ENCODE measurements at regions not wholly inside any gene's neighbourhood (a gene's known extent, or its start where the extent isn't known, plus 50 kb on each side); places are given as distances from the start of the nearest gene placed in this dataset.
"Not testable (repeated sequence)": the region's sequence is repeated elsewhere in the genome, so short reads cannot be mapped to it uniquely, and the experiment has no call there.

DNA sequence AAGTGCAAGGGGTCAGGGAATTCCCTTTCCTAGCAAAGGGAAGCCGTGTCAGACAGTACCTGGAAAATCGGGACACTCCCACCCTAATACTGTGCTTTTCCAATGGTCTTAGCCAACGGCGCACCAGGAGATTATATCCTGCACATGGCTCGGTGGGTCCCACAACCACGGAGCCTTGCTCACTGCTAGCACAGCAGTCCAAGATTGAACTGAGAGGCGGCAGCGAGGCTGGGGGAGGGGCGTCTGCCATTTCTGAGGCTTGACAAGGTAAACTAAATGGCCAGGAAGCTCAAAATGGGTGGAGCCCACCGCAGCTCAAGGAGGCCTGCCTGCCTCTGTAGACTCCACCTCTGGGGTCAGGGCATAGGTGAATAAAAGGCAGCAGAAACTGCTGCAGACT, 76.5 kb upstream of the LINC00632 start:
- H3K9me3 Mint-ChIP-seq (ENCODE audit: unreplicated experiment); H3K27ac Mint-ChIP-seq (ENCODE audit: unreplicated experiment); H3K27ac ChIP-seq (ENCODE audit: low read depth, low read length); H3K27me3 ChIP-seq (ENCODE audit: insufficient read depth, low read length); FAIRE-seq; H2AFZ ChIP-seq (ENCODE audit: low read depth, low read length); H3K36me3 ChIP-seq (ENCODE audit: insufficient read depth, low read length); DNase-seq (ENCODE audit: low read depth); H3K9me3 ChIP-seq (ENCODE audit: insufficient read depth, low read depth, low read length); H3K4me3 ChIP-seq (ENCODE audit: insufficient read depth, low read depth, low read length); H3K4me1 ChIP-seq (ENCODE audit: insufficient read depth, low read length); H3K9ac ChIP-seq (ENCODE audit: low read length); H3K4me2 ChIP-seq (ENCODE audit: low read length); H4K20me1 ChIP-seq (ENCODE audit: insufficient read depth, low read length); H3K4me3 Mint-ChIP-seq (ENCODE audit: unreplicated experiment); H3K79me2 ChIP-seq (ENCODE audit: insufficient read depth, low read length); H3K4me1 Mint-ChIP-seq (ENCODE audit: low read depth, unreplicated experiment); H3K36me3 Mint-ChIP-seq (ENCODE audit: low read depth, unreplicated experiment); H3K27me3 Mint-ChIP-seq (ENCODE audit: low read depth, unreplicated experiment): not testable (repeated sequence)

DNA sequence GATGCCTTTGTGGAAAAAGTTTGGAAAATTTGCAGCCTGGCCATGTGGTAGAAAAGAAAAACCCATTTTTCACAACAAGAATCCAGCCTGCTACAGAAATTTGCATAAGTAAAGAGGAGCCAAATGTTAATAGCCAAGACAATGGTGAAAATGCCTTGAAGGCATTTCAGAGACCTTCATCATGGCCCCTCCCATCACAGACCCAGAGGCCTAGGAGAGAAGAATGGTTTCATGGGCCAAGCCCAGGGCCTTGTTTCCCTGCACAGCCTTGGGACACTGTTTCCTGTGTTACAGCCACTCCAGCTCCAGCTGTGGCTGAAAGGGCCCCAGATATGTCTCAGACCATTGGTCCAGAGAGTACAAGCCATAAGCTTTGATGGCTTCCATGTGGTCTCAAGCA, 101.4 kb upstream of the LINC00632 start:
- H3K9me3 ChIP-seq (ENCODE audit: insufficient read depth, low read depth, low read length) = no peaks in the 10 kb centered on the region
- H3K4me1 Mint-ChIP-seq (ENCODE audit: low read depth, unreplicated experiment) = no peaks in the 10 kb centered on the region
- no peak for TF ChIP-seq EZH2 (IDR thresholded peaks at IDR 0.05; ENCODE audit: insufficient read depth, low read length)
- TF ChIP-seq, protein P1, sequence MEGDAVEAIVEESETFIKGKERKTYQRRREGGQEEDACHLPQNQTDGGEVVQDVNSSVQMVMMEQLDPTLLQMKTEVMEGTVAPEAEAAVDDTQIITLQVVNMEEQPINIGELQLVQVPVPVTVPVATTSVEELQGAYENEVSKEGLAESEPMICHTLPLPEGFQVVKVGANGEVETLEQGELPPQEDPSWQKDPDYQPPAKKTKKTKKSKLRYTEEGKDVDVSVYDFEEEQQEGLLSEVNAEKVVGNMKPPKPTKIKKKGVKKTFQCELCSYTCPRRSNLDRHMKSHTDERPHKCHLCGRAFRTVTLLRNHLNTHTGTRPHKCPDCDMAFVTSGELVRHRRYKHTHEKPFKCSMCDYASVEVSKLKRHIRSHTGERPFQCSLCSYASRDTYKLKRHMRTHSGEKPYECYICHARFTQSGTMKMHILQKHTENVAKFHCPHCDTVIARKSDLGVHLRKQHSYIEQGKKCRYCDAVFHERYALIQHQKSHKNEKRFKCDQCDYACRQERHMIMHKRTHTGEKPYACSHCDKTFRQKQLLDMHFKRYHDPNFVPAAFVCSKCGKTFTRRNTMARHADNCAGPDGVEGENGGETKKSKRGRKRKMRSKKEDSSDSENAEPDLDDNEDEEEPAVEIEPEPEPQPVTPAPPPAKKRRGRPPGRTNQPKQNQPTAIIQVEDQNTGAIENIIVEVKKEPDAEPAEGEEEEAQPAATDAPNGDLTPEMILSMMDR (IDR thresholded peaks at IDR 0.05; ENCODE audit: insufficient read depth, low read depth, low read length) = no peak
- no peak overlapping the region for H3K4me2 ChIP-seq (ENCODE audit: low read length)
- H3K36me3 Mint-ChIP-seq (ENCODE audit: low read depth, unreplicated experiment) = no peaks in the 10 kb centered on the region
- no peaks in the 10 kb centered on the region for H3K36me3 ChIP-seq (ENCODE audit: insufficient read depth, low read length)
- DNase-seq (ENCODE audit: low read depth) = no peak
- H3K9me3 Mint-ChIP-seq (ENCODE audit: unreplicated experiment) = no peaks in the 10 kb centered on the region
- no peak overlapping the region for H3K27ac Mint-ChIP-seq (ENCODE audit: unreplicated experiment)
- H3K27ac ChIP-seq (ENCODE audit: low read depth, low read length) = no peak overlapping the region
- no peaks in the 10 kb centered on the region for H4K20me1 ChIP-seq (ENCODE audit: insufficient read depth, low read length)
- H3K4me1 ChIP-seq (ENCODE audit: insufficient read depth, low read length) = no peaks in the 10 kb centered on the region
- H3K4me3 Mint-ChIP-seq (ENCODE audit: unreplicated experiment) = no peak overlapping the region
- H2AFZ ChIP-seq (ENCODE audit: low read depth, low read length) = no peak overlapping the region
- no peak for FAIRE-seq
- no peak overlapping the region for H3K9ac ChIP-seq (ENCODE audit: low read length)
- no peaks in the 10 kb centered on the region for H3K79me2 ChIP-seq (ENCODE audit: insufficient read depth, low read length)
- H3K27me3 Mint-ChIP-seq (ENCODE audit: low read depth, unreplicated experiment) = no peaks in the 10 kb centered on the region
- H3K27me3 ChIP-seq (ENCODE audit: insufficient read depth, low read length) = no peaks in the 10 kb centered on the region
- H3K4me3 ChIP-seq (ENCODE audit: insufficient read depth, low read depth, low read length) = no peak overlapping the region

DNA sequence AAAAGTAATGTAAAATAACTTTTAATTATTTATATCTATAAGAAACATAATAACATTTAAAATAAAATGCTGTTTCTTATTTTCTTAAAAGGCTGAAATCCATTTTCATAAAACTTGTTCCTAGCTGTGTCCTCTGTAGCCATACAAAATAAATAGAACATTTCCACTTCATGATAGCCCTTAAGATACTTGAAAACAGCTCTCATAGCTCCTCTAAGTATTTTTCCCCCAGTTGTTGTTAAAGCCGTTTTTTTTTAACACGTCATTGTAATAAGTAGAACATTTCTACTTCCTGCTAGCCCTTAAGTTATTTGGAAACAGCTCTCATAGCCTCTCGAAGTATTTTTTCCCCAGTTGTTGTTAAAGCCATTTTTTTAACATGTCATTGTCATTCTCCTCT, 97.3 kb upstream of the SOX3 start:
- no peaks in the 10 kb centered on the region for H3K36me3 Mint-ChIP-seq (ENCODE audit: low read depth, unreplicated experiment)
- no peak overlapping the region for H3K27ac Mint-ChIP-seq (ENCODE audit: unreplicated experiment)
- no peak overlapping the region for H3K4me3 Mint-ChIP-seq (ENCODE audit: unreplicated experiment)
- H3K4me1 Mint-ChIP-seq (ENCODE audit: low read depth, unreplicated experiment) = no peaks in the 10 kb centered on the region
- no peaks in the 10 kb centered on the region for H3K4me1 ChIP-seq (ENCODE audit: insufficient read depth, low read length)
- no peak overlapping the region for H3K4me2 ChIP-seq (ENCODE audit: low read length)
- no peak overlapping the region for H3K9ac ChIP-seq (ENCODE audit: low read length)
- no peak overlapping the region for H3K27ac ChIP-seq (ENCODE audit: low read depth, low read length)
- no peak overlapping the region for H3K4me3 ChIP-seq (ENCODE audit: insufficient read depth, low read depth, low read length)
- no peak for DNase-seq (ENCODE audit: low read depth)
- TF ChIP-seq, protein P1 (IDR thresholded peaks at IDR 0.05; ENCODE audit: insufficient read depth, low read depth, low read length) = no peak
- no peak for TF ChIP-seq EZH2 (IDR thresholded peaks at IDR 0.05; ENCODE audit: insufficient read depth, low read length)
- no peaks in the 10 kb centered on the region for H3K27me3 Mint-ChIP-seq (ENCODE audit: low read depth, unreplicated experiment)
- H3K27me3 ChIP-seq (ENCODE audit: insufficient read depth, low read length) = no peaks in the 10 kb centered on the region
- H3K9me3 ChIP-seq (ENCODE audit: insufficient read depth, low read depth, low read length) = no peaks in the 10 kb centered on the region
- no peaks in the 10 kb centered on the region for H3K79me2 ChIP-seq (ENCODE audit: insufficient read depth, low read length)
- FAIRE-seq = no peak
- H3K36me3 ChIP-seq (ENCODE audit: insufficient read depth, low read length) = no peaks in the 10 kb centered on the region
- H4K20me1 ChIP-seq (ENCODE audit: insufficient read depth, low read length) = no peaks in the 10 kb centered on the region
- H2AFZ ChIP-seq (ENCODE audit: low read depth, low read length) = no peak overlapping the region
- no peaks in the 10 kb centered on the region for H3K9me3 Mint-ChIP-seq (ENCODE audit: unreplicated experiment)
